Right atrium auricular region (tissue), 2 donors: ENCODE measurements at regions not wholly inside any gene's neighbourhood (a gene's known extent, or its start where the extent isn't known, plus 50 kb on each side); places are given as distances from the start of the nearest gene placed in this dataset.

Experiments
- DNase-seq: peaks from one replicate; pipeline ENCODE4 v3.0.0-alpha.2; 2019; ENCODE audit warnings: low spot score
- H3K27ac ChIP-seq, 2 donors: fragments of 200-600 bp; sonication (generic); 1 replicate in 1 of 2; 2 replicates in 1 of 2; pipeline ENCODE4 v1.5.1; 2016 to 2019
- H3K27me3 ChIP-seq, 2 donors: fragments of 200-600 bp; sonication (generic); one replicate each; pipeline versions ENCODE4 v1.5.1 to v1.6.0; 2017 to 2019
- H3K36me3 ChIP-seq: fragments of 200-600 bp; sonication (generic); one replicate; pipeline ENCODE4 v1.5.1; 2016
- H3K4me1 ChIP-seq, 2 donors: fragments of 200-600 bp; sonication (generic); one replicate each; pipeline versions ENCODE4 v1.5.1 to v1.6.0; 2017 to 2019
- H3K4me3 ChIP-seq, 2 donors: fragments of 200-600 bp; sonication (generic); 1 replicate in 1 of 2; 2 replicates in 1 of 2; pipeline ENCODE4 v1.5.1; 2017 to 2019; ENCODE audit warnings: mild to moderate bottlenecking in 1 of 2, moderate library complexity in 1 of 2
- H3K9me3 ChIP-seq, 2 donors: fragments of 200-600 bp; sonication (generic); one replicate each; pipeline ENCODE4 v1.5.1; 2019
- TF ChIP-seq, protein P1 (sequence below), 2 donors: fragments of 200-600 bp; sonication (generic); IDR thresholded peaks; one replicate each; pipeline ENCODE4 v1.5.1; 2019; ENCODE audit warnings: antibody characterized with exemption in 2 of 2

DNA sequence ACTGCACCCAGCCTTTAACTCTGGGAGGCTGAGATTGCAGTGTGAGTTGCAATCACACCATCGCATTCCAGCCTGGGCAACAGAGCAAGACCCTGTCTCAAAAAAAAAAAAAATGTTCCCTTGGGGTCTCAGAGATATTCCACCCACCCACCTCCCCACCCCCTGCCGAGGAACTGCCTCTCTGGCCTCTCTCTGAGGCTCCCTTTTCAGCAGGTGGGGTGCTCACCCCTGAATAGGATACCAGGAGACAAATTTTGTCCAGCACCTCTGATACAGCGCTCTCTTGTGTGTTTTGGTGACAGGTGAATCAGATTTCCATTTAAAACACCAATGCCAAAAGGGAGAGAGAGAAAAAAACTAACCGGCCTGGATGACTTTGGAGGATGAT is 92.6 kb upstream of the KIF5B start:
- no peaks in the 10 kb centered on the region for H3K36me3 ChIP-seq
- peaks cover 0 to 12% of the 10 kb centered on the region in 2 donors for H3K9me3 ChIP-seq
- no peaks in the 10 kb centered on the region for H3K27me3 ChIP-seq
- peaks cover 0 to 14% of the 10 kb centered on the region in 2 donors for H3K4me1 ChIP-seq
- peak overlapping the region in 1 of 2 donors; percentile 5 for H3K4me3 ChIP-seq
- peak overlapping the region; percentile 58 to 76 for H3K27ac ChIP-seq
- TF ChIP-seq, protein P1, sequence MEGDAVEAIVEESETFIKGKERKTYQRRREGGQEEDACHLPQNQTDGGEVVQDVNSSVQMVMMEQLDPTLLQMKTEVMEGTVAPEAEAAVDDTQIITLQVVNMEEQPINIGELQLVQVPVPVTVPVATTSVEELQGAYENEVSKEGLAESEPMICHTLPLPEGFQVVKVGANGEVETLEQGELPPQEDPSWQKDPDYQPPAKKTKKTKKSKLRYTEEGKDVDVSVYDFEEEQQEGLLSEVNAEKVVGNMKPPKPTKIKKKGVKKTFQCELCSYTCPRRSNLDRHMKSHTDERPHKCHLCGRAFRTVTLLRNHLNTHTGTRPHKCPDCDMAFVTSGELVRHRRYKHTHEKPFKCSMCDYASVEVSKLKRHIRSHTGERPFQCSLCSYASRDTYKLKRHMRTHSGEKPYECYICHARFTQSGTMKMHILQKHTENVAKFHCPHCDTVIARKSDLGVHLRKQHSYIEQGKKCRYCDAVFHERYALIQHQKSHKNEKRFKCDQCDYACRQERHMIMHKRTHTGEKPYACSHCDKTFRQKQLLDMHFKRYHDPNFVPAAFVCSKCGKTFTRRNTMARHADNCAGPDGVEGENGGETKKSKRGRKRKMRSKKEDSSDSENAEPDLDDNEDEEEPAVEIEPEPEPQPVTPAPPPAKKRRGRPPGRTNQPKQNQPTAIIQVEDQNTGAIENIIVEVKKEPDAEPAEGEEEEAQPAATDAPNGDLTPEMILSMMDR (IDR thresholded peaks at IDR 0.05) = no peak
- no peak for DNase-seq

DNA sequence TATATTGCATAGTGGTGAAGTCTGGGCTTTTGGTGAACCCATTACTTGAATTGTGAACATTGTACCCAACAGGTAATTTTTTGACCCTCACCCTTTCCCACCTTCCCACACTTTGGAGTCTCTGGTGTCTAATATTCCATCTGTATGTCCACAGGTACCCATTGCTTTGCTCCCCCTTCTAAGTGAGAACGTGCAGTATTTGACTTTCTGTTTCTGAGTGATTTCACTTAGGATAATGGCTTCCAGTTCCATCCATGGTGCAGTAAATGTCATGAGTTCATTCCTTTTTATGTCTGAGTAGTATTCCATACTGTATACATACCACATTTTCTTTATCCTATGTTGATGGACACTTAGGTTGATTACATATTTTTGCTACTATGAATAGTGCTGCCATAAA is 91.5 kb upstream of the KIF5B start:
- Histone ChIP-seq H3K4me3 (no peak overlapping the region), H3K27me3 (no peaks in the 10 kb centered on the region), H3K27ac (no peak overlapping the region), H3K9me3 (peaks cover 0 to under 1% of the 10 kb centered on the region in 2 donors), H3K4me1 (peaks cover 0 to 14% of the 10 kb centered on the region in 2 donors), H3K36me3 (no peaks in the 10 kb centered on the region)
- TF ChIP-seq, protein P1 (IDR thresholded peaks at IDR 0.05) = no peak
- DNase-seq = no peak

DNA sequence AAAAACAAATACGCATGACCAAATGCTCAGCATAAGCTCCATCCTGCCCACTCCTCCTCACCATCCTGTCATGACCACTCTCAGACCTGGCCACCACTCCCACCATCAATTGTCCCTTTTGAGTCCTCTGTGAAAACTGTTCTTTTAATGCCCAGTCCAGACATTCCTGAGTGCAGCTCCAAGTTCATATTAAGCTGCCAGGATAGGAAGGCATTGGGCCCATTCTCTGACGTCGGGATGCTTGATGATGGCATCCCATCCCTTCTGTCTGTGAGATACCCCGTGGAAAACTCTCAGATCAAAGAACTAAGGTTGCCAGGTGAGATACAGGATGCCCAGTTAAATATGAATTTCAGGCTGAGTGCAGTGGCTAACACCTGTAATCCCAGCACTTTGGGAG is 89.9 kb upstream of the KIF5B start:
- DNase-seq = no peak
- Histone ChIP-seq H3K4me3 (no peak overlapping the region), H3K9me3 (no peaks in the 10 kb centered on the region), H3K36me3 (no peaks in the 10 kb centered on the region), H3K4me1 (peaks cover 0 to 17% of the 10 kb centered on the region in 2 donors), H3K27me3 (no peaks in the 10 kb centered on the region), H3K27ac (no peak overlapping the region)
- TF ChIP-seq, protein P1 (IDR thresholded peaks at IDR 0.05) = no peak

DNA sequence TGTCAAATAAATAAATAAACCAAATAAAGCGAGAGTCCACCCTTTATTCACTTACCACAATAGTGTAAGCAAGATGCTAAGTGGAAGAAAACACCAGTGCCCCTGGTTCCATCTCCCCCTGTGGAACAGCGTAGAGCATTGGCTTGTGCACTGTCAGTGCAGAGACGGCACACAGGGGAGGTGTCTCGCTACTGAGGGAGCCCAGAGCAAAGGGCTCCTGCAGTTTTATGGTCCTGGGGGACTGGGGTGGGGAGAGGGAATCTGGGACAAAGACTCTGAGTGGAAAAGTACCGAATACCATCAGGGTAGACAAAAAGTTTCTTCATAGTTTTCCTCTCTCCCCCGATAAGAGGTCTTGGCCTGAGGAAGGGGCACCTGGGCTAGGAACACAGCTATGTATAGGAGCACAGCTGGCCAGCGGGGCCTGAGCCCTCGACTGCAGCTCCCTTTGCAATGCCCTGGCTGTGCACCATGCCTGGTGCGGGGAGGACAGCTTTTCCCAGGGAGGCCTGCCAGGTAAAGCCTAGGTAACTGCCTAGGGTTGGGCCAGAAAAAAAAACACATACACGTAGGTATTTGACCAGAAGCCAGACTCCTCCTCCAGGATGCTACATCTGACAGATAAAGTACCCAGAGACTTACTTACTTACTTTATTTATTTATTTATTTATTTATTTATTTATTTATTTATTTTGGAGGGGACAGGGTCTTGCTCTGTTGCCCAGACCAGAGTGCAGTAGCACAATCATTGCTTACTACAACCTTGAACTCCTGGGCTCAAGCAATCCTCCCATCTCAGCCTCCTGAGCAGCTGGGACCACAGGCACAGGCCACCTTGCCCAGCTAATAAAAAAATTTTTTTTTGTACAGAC is 88.8 kb upstream of the KIF5B start:
- no peak overlapping the region for H3K27ac ChIP-seq
- no peaks in the 10 kb centered on the region for H3K27me3 ChIP-seq
- H3K4me3 ChIP-seq = no peak overlapping the region
- DNase-seq = no peak
- no peaks in the 10 kb centered on the region for H3K9me3 ChIP-seq
- TF ChIP-seq, protein P1 (IDR thresholded peaks at IDR 0.05) = no peak
- no peaks in the 10 kb centered on the region for H3K36me3 ChIP-seq
- peaks cover 0 to 11% of the 10 kb centered on the region in 2 donors for H3K4me1 ChIP-seq

DNA sequence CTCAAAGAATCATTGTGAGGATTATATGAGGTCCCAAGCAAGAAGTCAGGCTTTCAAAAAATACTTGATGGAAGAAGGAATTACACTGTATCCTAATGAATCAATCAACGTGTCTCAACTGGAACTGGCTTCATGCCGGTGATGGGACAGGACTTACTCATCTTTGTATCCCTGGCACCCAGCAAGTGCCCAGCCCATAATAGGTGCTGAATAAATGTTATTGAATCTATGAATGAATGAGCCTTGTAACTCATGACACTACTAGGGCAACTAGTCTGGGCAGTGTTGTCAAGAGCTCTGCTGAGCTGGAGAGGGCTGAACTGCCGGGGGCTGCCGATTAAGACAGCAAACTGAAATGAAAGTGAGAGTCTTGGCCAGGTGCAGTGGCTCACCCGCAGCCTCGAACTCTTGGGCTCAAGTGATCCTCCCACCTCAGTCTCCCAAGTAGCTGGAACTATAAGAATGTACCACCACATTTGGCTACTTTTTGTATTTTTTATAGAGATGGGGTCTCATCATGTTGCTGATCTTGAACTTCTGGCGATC is 87.2 kb upstream of the KIF5B start:
- peaks cover 0 to 14% of the 10 kb centered on the region in 2 donors for H3K4me1 ChIP-seq
- TF ChIP-seq, protein P1 (IDR thresholded peaks at IDR 0.05) = no peak

More for the DNA sequence above, 87.2 kb upstream of the KIF5B start:
- no peak for DNase-seq
- Histone ChIP-seq H3K9me3 (no peaks in the 10 kb centered on the region), H3K27me3 (no peaks in the 10 kb centered on the region), H3K36me3 (no peaks in the 10 kb centered on the region), H3K4me3 (no peak overlapping the region), H3K27ac (no peak overlapping the region)
